ENCODE measurements at regions not wholly inside any gene's neighbourhood (a gene's known extent, or its start where the extent isn't known, plus 50 kb on each side); places are given as distances from the start of the nearest gene placed in this dataset.

DNA sequence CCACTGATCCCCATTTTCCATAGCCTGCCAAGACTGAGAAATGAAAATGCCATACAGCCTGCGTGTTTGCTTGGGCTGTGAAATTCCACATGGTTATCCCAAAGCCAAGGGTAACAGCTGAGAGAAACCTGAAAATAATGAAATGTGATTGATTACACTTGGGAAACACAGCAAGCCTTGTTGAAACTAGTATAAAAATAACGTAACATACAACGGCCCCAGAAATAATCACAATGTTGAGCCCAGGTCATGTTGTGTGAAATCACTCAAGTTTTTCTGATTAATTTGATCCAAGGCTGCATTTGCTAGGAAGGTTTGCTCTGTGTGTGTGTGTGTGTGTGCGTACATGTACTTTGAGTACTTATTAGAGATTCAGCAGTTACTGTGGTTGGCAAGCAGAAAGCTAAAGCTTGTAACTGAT lies 269.0 kb downstream of the OXSM start:
- H2AFZ ChIP-seq (ENCODE audit: low read depth, low read length), result no peak overlapping the region

DNA sequence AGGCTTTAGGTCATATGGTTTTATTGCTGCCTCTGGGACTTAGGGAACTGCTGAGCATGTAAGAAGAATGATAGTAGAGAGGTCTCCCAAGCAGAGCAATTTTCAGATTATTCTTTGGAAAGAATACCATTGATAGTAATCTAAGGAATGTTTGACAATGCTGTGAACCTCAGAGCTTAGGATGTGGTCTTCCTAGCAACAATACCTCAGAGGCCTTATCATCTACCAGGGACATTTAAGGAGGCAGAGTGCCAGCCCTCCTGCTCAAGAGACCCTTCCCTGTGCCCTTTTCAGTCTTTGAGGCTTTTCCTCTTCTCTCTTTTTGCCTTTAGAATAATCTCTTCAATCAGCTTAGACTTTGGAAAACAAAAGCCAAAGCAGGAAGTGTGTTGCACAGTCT lies 272.1 kb downstream of the OXSM start:
- Histone ChIP-seq H3K4me2 (ENCODE audit: insufficient read depth, low read length) (no peak overlapping the region), H4K20me1 (ENCODE audit: insufficient read depth, low read length) (no peaks in the 10 kb centered on the region), H3K9ac (ENCODE audit: low read depth, low read length) (no peak overlapping the region), H3K4me3 (ENCODE audit: low read depth in 1 of 2, low read length in 2 of 2) (no peak overlapping the region), H3K27me3 (ENCODE audit: insufficient read depth, low read length, poor library complexity) (no peaks in the 10 kb centered on the region), H3K4me1 (ENCODE audit: insufficient read depth, low read length) (no peaks in the 10 kb centered on the region), H3K27ac (ENCODE audit: low read length) (no peak overlapping the region), H3K36me3 (ENCODE audit: insufficient read depth, low read length) (no peaks in the 10 kb centered on the region), H2AFZ (ENCODE audit: low read depth, low read length) (no peak overlapping the region), H3K9me3 (ENCODE audit: insufficient read depth, low read length, severe bottlenecking) (no peaks in the 10 kb centered on the region), H3K79me2 (ENCODE audit: insufficient read depth, low read length) (no peaks in the 10 kb centered on the region)
- DNase-seq, result no peak
- TF ChIP-seq, protein P1, sequence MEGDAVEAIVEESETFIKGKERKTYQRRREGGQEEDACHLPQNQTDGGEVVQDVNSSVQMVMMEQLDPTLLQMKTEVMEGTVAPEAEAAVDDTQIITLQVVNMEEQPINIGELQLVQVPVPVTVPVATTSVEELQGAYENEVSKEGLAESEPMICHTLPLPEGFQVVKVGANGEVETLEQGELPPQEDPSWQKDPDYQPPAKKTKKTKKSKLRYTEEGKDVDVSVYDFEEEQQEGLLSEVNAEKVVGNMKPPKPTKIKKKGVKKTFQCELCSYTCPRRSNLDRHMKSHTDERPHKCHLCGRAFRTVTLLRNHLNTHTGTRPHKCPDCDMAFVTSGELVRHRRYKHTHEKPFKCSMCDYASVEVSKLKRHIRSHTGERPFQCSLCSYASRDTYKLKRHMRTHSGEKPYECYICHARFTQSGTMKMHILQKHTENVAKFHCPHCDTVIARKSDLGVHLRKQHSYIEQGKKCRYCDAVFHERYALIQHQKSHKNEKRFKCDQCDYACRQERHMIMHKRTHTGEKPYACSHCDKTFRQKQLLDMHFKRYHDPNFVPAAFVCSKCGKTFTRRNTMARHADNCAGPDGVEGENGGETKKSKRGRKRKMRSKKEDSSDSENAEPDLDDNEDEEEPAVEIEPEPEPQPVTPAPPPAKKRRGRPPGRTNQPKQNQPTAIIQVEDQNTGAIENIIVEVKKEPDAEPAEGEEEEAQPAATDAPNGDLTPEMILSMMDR (IDR thresholded peaks at IDR 0.05; ENCODE audit: borderline replicate concordance, extremely low read depth, low read length, poor library complexity, severe bottlenecking), result no peak
- TF ChIP-seq EZH2 (IDR thresholded peaks at IDR 0.05; ENCODE audit: borderline replicate concordance, low read depth, low read length, severe bottlenecking), result no peak
- ATAC-seq (ENCODE audit: insufficient read depth, low read depth), result no peak

More for the DNA sequence above, 269.0 kb downstream of the OXSM start:
- Histone ChIP-seq H3K4me1 (ENCODE audit: insufficient read depth, low read length) (no peaks in the 10 kb centered on the region), H3K9me3 (ENCODE audit: insufficient read depth, low read length, severe bottlenecking) (no peaks in the 10 kb centered on the region), H3K27me3 (ENCODE audit: insufficient read depth, low read length, poor library complexity) (no peaks in the 10 kb centered on the region), H4K20me1 (ENCODE audit: insufficient read depth, low read length) (no peaks in the 10 kb centered on the region), H3K36me3 (ENCODE audit: insufficient read depth, low read length) (no peaks in the 10 kb centered on the region), H3K4me2 (ENCODE audit: insufficient read depth, low read length) (no peak overlapping the region), H3K27ac (ENCODE audit: low read length) (no peak overlapping the region), H3K4me3 (ENCODE audit: low read depth in 1 of 2, low read length in 2 of 2) (no peak overlapping the region), H3K79me2 (ENCODE audit: insufficient read depth, low read length) (no peaks in the 10 kb centered on the region), H3K9ac (ENCODE audit: low read depth, low read length) (no peak overlapping the region)
- DNase-seq (no peak), ATAC-seq (ENCODE audit: insufficient read depth, low read depth) (no peak)
- no peak for TF ChIP-seq EZH2 (IDR thresholded peaks at IDR 0.05; ENCODE audit: borderline replicate concordance, low read depth, low read length, severe bottlenecking)
- TF ChIP-seq, protein P1 (IDR thresholded peaks at IDR 0.05; ENCODE audit: borderline replicate concordance, extremely low read depth, low read length, poor library complexity, severe bottlenecking), result no peak

DNA sequence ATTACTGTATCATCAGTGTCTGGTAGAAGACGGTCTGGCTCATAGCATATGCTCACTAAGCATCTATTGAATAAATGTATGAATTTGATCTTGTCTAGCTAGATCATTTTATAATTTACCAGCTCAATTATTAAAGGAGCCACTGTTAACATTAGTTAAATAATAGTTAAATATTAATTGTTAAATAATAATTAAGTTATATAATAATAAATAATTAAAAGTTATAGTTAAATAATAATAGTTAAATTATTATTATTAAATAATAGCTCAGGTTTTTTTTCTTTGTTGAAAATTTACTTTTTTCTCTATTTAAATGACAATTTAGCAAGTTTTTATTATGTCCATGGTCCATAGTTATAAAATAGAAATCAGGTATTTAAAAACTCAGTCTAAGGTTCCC lies 274.4 kb downstream of the OXSM start:
- no peak overlapping the region for H2AFZ ChIP-seq (ENCODE audit: low read depth, low read length)
- no peaks in the 10 kb centered on the region for H3K79me2 ChIP-seq (ENCODE audit: insufficient read depth, low read length)
- ATAC-seq (ENCODE audit: insufficient read depth, low read depth), result no peak
- DNase-seq, result no peak
- no peak for TF ChIP-seq EZH2 (IDR thresholded peaks at IDR 0.05; ENCODE audit: borderline replicate concordance, low read depth, low read length, severe bottlenecking)
- TF ChIP-seq, protein P1 (IDR thresholded peaks at IDR 0.05; ENCODE audit: borderline replicate concordance, extremely low read depth, low read length, poor library complexity, severe bottlenecking), result no peak
- no peaks in the 10 kb centered on the region for H3K27me3 ChIP-seq (ENCODE audit: insufficient read depth, low read length, poor library complexity)
- no peaks in the 10 kb centered on the region for H3K36me3 ChIP-seq (ENCODE audit: insufficient read depth, low read length)
- no peak overlapping the region for H3K4me3 ChIP-seq (ENCODE audit: low read depth in 1 of 2, low read length in 2 of 2)
- H3K4me1 ChIP-seq (ENCODE audit: insufficient read depth, low read length), result no peaks in the 10 kb centered on the region
- no peak overlapping the region for H3K4me2 ChIP-seq (ENCODE audit: insufficient read depth, low read length)
- no peaks in the 10 kb centered on the region for H4K20me1 ChIP-seq (ENCODE audit: insufficient read depth, low read length)
- H3K9ac ChIP-seq (ENCODE audit: low read depth, low read length), result no peak overlapping the region
- no peak overlapping the region for H3K27ac ChIP-seq (ENCODE audit: low read length)
- H3K9me3 ChIP-seq (ENCODE audit: insufficient read depth, low read length, severe bottlenecking), result no peaks in the 10 kb centered on the region

DNA sequence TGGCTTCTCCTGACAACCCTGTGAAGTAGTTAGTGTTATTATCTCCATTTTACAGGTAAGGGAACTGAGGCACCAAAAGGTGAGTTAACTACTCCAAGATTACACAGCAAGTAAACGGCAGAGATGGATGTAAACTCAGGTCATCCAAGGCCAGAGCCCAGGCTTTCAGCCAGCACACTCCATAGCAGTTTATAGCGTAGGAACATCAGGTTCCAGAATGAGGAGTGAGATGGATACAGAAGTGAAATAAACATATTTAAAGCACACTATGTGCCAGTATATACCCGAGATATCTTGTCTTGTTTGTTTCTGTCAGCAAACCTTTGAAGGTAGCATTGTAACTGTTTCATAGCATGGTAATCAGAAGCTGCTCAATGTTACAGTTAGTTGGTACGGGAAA lies 279.0 kb downstream of the OXSM start:
- DNase-seq, result no peak
- TF ChIP-seq, protein P1 (IDR thresholded peaks at IDR 0.05; ENCODE audit: borderline replicate concordance, extremely low read depth, low read length, poor library complexity, severe bottlenecking), result no peak
- TF ChIP-seq EZH2 (IDR thresholded peaks at IDR 0.05; ENCODE audit: borderline replicate concordance, low read depth, low read length, severe bottlenecking), result no peak
- H3K27ac ChIP-seq (ENCODE audit: low read length), result no peak overlapping the region
- H3K4me3 ChIP-seq (ENCODE audit: low read depth in 1 of 2, low read length in 2 of 2), result no peak overlapping the region
- H3K4me1 ChIP-seq (ENCODE audit: insufficient read depth, low read length), result no peaks in the 10 kb centered on the region
- H3K79me2 ChIP-seq (ENCODE audit: insufficient read depth, low read length), result no peaks in the 10 kb centered on the region
- no peak overlapping the region for H3K4me2 ChIP-seq (ENCODE audit: insufficient read depth, low read length)
- H3K36me3 ChIP-seq (ENCODE audit: insufficient read depth, low read length), result no peaks in the 10 kb centered on the region
- H4K20me1 ChIP-seq (ENCODE audit: insufficient read depth, low read length), result no peaks in the 10 kb centered on the region
- H2AFZ ChIP-seq (ENCODE audit: low read depth, low read length), result no peak overlapping the region
- no peaks in the 10 kb centered on the region for H3K27me3 ChIP-seq (ENCODE audit: insufficient read depth, low read length, poor library complexity)
- no peaks in the 10 kb centered on the region for H3K9me3 ChIP-seq (ENCODE audit: insufficient read depth, low read length, severe bottlenecking)
- no peak for ATAC-seq (ENCODE audit: insufficient read depth, low read depth)
- no peak overlapping the region for H3K9ac ChIP-seq (ENCODE audit: low read depth, low read length)

All from DND-41 (cell line).